ENCODE measurements at regions not wholly inside any gene's neighbourhood (a gene's known extent, or its start where the extent isn't known, plus 50 kb on each side); places are given as distances from the start of the nearest gene placed in this dataset.

- Histone ChIP-seq H3K27ac (ENCODE audit: low read length) (no peak overlapping the region), H3K27me3 (ENCODE audit: insufficient read depth, low read depth, low read length) (no peaks in the 10 kb centered on the region), H3K9me2 (ENCODE audit: insufficient read depth, low read length) (no peaks in the 10 kb centered on the region), H3K9me3 (ENCODE audit: low read length) (no peaks in the 10 kb centered on the region), H3K79me2 (replicated peaks; ENCODE audit: insufficient read depth, low read length) (no peaks in the 10 kb centered on the region), H3F3A (ENCODE audit: insufficient read depth, low read length, poor library complexity, severe bottlenecking) (no peaks in the 10 kb centered on the region), H3K9ac (ENCODE audit: low read length) (peak overlapping the region; percentile 36), H3K4me2 (ENCODE audit: low read length) (peak overlapping the region; percentile 20), H4K20me1 (ENCODE audit: insufficient read depth) (no peaks in the 10 kb centered on the region), H2AFZ (ENCODE audit: low read depth, low read length) (no peak overlapping the region), H3K36me3 (ENCODE audit: insufficient read depth, low read length) (no peaks in the 10 kb centered on the region), H3K4me3 (ENCODE audit: low read length) (peak overlapping the region; percentile 62)
- no peak for TF ChIP-seq MXI1 (conservative IDR thresholded peaks at IDR 0.05; ENCODE audit: poor library complexity, severe bottlenecking)
- peak; percentile 55 for TF ChIP-seq POLR2AphosphoS5 (IDR thresholded peaks at IDR 0.05)
Measured at GRCh38 chr6:87968435-87969278, 79.0 kb upstream of the SPACA1 start.

- Histone ChIP-seq H3K4me2 (ENCODE audit: low read length) (no peak overlapping the region), H3K79me2 (replicated peaks; ENCODE audit: insufficient read depth, low read length) (no peaks in the 10 kb centered on the region), H3K9ac (ENCODE audit: low read length) (no peak overlapping the region), H3K9me2 (ENCODE audit: insufficient read depth, low read length) (no peaks in the 10 kb centered on the region), H3K36me3 (ENCODE audit: insufficient read depth, low read length) (no peaks in the 10 kb centered on the region), H3K27me3 (ENCODE audit: insufficient read depth, low read depth, low read length) (no peaks in the 10 kb centered on the region), H2AFZ (ENCODE audit: low read depth, low read length) (no peak overlapping the region), H3K4me3 (ENCODE audit: low read length) (no peak overlapping the region), H3F3A (ENCODE audit: insufficient read depth, low read length, poor library complexity, severe bottlenecking) (no peaks in the 10 kb centered on the region), H4K20me1 (ENCODE audit: insufficient read depth) (no peaks in the 10 kb centered on the region), H3K9me3 (ENCODE audit: low read length) (no peaks in the 10 kb centered on the region), H3K27ac (ENCODE audit: low read length) (no peak overlapping the region)
- TF ChIP-seq REST (IDR thresholded peaks at IDR 0.05; ENCODE audit: borderline replicate concordance) (no peak), EZH2 (IDR thresholded peaks at IDR 0.05; ENCODE audit: borderline replicate concordance, insufficient read depth, low read length, poor library complexity, severe bottlenecking) (no peak), EP300 (conservative IDR thresholded peaks at IDR 0.05; ENCODE audit: poor library complexity, severe bottlenecking) (no peak), MXI1 (conservative IDR thresholded peaks at IDR 0.05; ENCODE audit: poor library complexity, severe bottlenecking) (no peak), RAD21 (conservative IDR thresholded peaks at IDR 0.05) (no peak), CTCF (IDR thresholded peaks at IDR 0.05; ENCODE audit: poor library complexity, severe bottlenecking) (no peak), POLR2AphosphoS5 (IDR thresholded peaks at IDR 0.05) (no peak), TAF1 (IDR thresholded peaks at IDR 0.05; ENCODE audit: low read depth) (no peak), SMC3 (conservative IDR thresholded peaks at IDR 0.05; ENCODE audit: poor library complexity) (no peak)
Measured at GRCh38 chr6:87965806-87966205, 81.8 kb upstream of the SPACA1 start.

All from neural cell (in vitro differentiated cells).